ENCODE measurements at regions not wholly inside any gene's neighbourhood (a gene's known extent, or its start where the extent isn't known, plus 50 kb on each side); places are given as distances from the start of the nearest gene placed in this dataset.

GRCh38 chr6:67679566-67680296 lies 955.4 kb upstream of the ADGRB3 start:
- Histone ChIP-seq H3K27me3 (no peaks in the 10 kb centered on the region), H3K36me3 (replicated peaks; ENCODE audit: insufficient read depth, low read depth) (no peaks in the 10 kb centered on the region), H3K4me1 (ENCODE audit: insufficient read depth) (no peaks in the 10 kb centered on the region), H3K9me2 (replicated peaks; ENCODE audit: insufficient read depth) (no peaks in the 10 kb centered on the region), H3K4me3 (no peak overlapping the region), H3K9me3 (ENCODE audit: low read depth) (no peaks in the 10 kb centered on the region), H3K27ac (no peak overlapping the region), H3K79me2 (no peaks in the 10 kb centered on the region), H4K20me1 (ENCODE audit: insufficient read depth, poor library complexity, severe bottlenecking) (no peaks in the 10 kb centered on the region), H3K4me2 (no peak overlapping the region), H2AFZ (no peak overlapping the region)
- TF ChIP-seq CTCF (IDR thresholded peaks at IDR 0.05; ENCODE audit: poor library complexity) (no peak), EZH2phosphoT487 (IDR thresholded peaks at IDR 0.05; ENCODE audit: low read depth, severe bottlenecking, unreplicated experiment) (no peak), EZH2 (IDR thresholded peaks at IDR 0.05; ENCODE audit: borderline replicate concordance) (no peak)
- 79% methylated on average over 3 of the region's 3 CpGs for WGBS (ENCODE audit: low lambda C conversion rate, missing lambda C conversion rate)
- no peak for DNase-seq (ENCODE audit: low spot score)

GRCh38 chr6:67676892-67677291 lies 958.2 kb upstream of the ADGRB3 start:
- no peak for TF ChIP-seq CTCF (IDR thresholded peaks at IDR 0.05; ENCODE audit: poor library complexity)
- TF ChIP-seq EZH2 (IDR thresholded peaks at IDR 0.05; ENCODE audit: borderline replicate concordance) = no peak
- no peak for TF ChIP-seq EZH2phosphoT487 (IDR thresholded peaks at IDR 0.05; ENCODE audit: low read depth, severe bottlenecking, unreplicated experiment)
- WGBS (ENCODE audit: low lambda C conversion rate, missing lambda C conversion rate) = 71% methylated on average over 1 of the region's 1 CpG
- no peak for DNase-seq (ENCODE audit: low spot score)

GRCh38 chr6:67667637-67668422 lies 967.3 kb upstream of the ADGRB3 start:
- Histone ChIP-seq H3K27ac (no peak overlapping the region), H3K4me2 (no peak overlapping the region), H4K20me1 (ENCODE audit: insufficient read depth, poor library complexity, severe bottlenecking) (no peaks in the 10 kb centered on the region), H3K27me3 (no peaks in the 10 kb centered on the region), H3K36me3 (replicated peaks; ENCODE audit: insufficient read depth, low read depth) (no peaks in the 10 kb centered on the region), H3K4me3 (no peak overlapping the region), H3K9me2 (replicated peaks; ENCODE audit: insufficient read depth) (no peaks in the 10 kb centered on the region), H2AFZ (no peak overlapping the region), H3K4me1 (ENCODE audit: insufficient read depth) (no peaks in the 10 kb centered on the region), H3K79me2 (no peaks in the 10 kb centered on the region), H3K9me3 (ENCODE audit: low read depth) (no peaks in the 10 kb centered on the region)
- no peak for DNase-seq (ENCODE audit: low spot score)
- 57% methylated on average over 2 of the region's 2 CpGs for WGBS (ENCODE audit: low lambda C conversion rate, missing lambda C conversion rate)
- TF ChIP-seq EZH2phosphoT487 (IDR thresholded peaks at IDR 0.05; ENCODE audit: low read depth, severe bottlenecking, unreplicated experiment) = no peak
- TF ChIP-seq CTCF (IDR thresholded peaks at IDR 0.05; ENCODE audit: poor library complexity) = no peak
- no peak for TF ChIP-seq EZH2 (IDR thresholded peaks at IDR 0.05; ENCODE audit: borderline replicate concordance)

More at GRCh38 chr6:67676892-67677291, 958.2 kb upstream of the ADGRB3 start:
- Histone ChIP-seq H2AFZ (no peak overlapping the region), H3K79me2 (no peaks in the 10 kb centered on the region), H3K9me2 (replicated peaks; ENCODE audit: insufficient read depth) (no peaks in the 10 kb centered on the region), H3K27me3 (no peaks in the 10 kb centered on the region), H3K4me3 (no peak overlapping the region), H3K27ac (no peak overlapping the region), H3K4me1 (ENCODE audit: insufficient read depth) (no peaks in the 10 kb centered on the region), H3K4me2 (no peak overlapping the region), H3K36me3 (replicated peaks; ENCODE audit: insufficient read depth, low read depth) (no peaks in the 10 kb centered on the region), H4K20me1 (ENCODE audit: insufficient read depth, poor library complexity, severe bottlenecking) (no peaks in the 10 kb centered on the region), H3K9me3 (ENCODE audit: low read depth) (no peaks in the 10 kb centered on the region)

All from hepatocyte (in vitro differentiated cells).